ENCODE measurements at regions not wholly inside any gene's neighbourhood (a gene's known extent, or its start where the extent isn't known, plus 50 kb on each side); places are given as distances from the start of the nearest gene placed in this dataset.
"Not testable (repeated sequence)": the region's sequence is repeated elsewhere in the genome, so short reads cannot be mapped to it uniquely, and the experiment has no call there.

- intact Hi-C loops (cut with DNase I; ENCODE audit: low total_unique reads) = loop anchor here (10.0 kb wide), 1 partner anchor 1317 kb away; no protein-coding TSS in a partner anchor
- TF ChIP-seq CTCF (IDR thresholded peaks at IDR 0.05) = no peak
- peaks cover 0 to 7% (median 2%) of the 10 kb centered on the region in 4 donors for H3K4me1 ChIP-seq
- no peak overlapping the region for H3K27ac ChIP-seq
- H3K4me3 ChIP-seq = no peak overlapping the region
- DNase-seq = no peak
- H3K36me3 ChIP-seq = no peaks in the 10 kb centered on the region
- no peaks in the 10 kb centered on the region for H3K27me3 ChIP-seq
- H3K9me3 ChIP-seq = peaks cover 0 to 6% (median 0%) of the 10 kb centered on the region in 3 donors
Measured at GRCh38 chr15:95027981-95028380, 796.6 kb downstream of the MCTP2 start.

GRCh38 chr15:95032156-95032555 lies 800.8 kb downstream of the MCTP2 start:
- Histone ChIP-seq H3K36me3 (no peaks in the 10 kb centered on the region), H3K27me3 (no peaks in the 10 kb centered on the region), H3K4me1 (no peaks in the 10 kb centered on the region), H3K27ac (no peak overlapping the region), H3K4me3 (no peak overlapping the region), H3K9me3 (peaks cover 0 to 6% (median 0%) of the 10 kb centered on the region in 3 donors)
- intact Hi-C loops (cut with DNase I; ENCODE audit: low total_unique reads) = no loop called here
- TF ChIP-seq CTCF (IDR thresholded peaks at IDR 0.05) = no peak
- no peak for DNase-seq

- TF ChIP-seq CTCF (IDR thresholded peaks at IDR 0.05) = no peak
- Histone ChIP-seq H3K27ac (no peak overlapping the region), H3K4me1 (no peaks in the 10 kb centered on the region), H3K27me3 (no peaks in the 10 kb centered on the region), H3K36me3 (no peaks in the 10 kb centered on the region), H3K4me3 (no peak overlapping the region), H3K9me3 (peaks cover 0 to 12% (median 0%) of the 10 kb centered on the region in 3 donors)
- intact Hi-C loops (cut with DNase I; ENCODE audit: low total_unique reads) = no loop called here
- DNase-seq = no peak
Measured at GRCh38 chr15:95035106-95035505, 803.7 kb downstream of the MCTP2 start.

GRCh38 chr15:95041297-95041696 lies 809.9 kb downstream of the MCTP2 start:
- no peak for DNase-seq
- no peak overlapping the region for H3K27ac ChIP-seq
- no peaks in the 10 kb centered on the region for H3K36me3 ChIP-seq
- H3K4me3 ChIP-seq = no peak overlapping the region
- TF ChIP-seq CTCF (IDR thresholded peaks at IDR 0.05) = no peak
- H3K9me3 ChIP-seq = peaks cover 0 to 6% (median 0%) of the 10 kb centered on the region in 3 donors
- intact Hi-C loops (cut with DNase I; ENCODE audit: low total_unique reads) = no loop called here
- peaks cover 0 to 16% (median 0%) of the 10 kb centered on the region in 4 donors for H3K4me1 ChIP-seq
- H3K27me3 ChIP-seq = no peaks in the 10 kb centered on the region

- H3K27me3 ChIP-seq; H3K27ac ChIP-seq; intact Hi-C loops (cut with DNase I; ENCODE audit: low total_unique reads); H3K36me3 ChIP-seq; DNase-seq; H3K4me3 ChIP-seq: not testable (repeated sequence)
- peaks cover 0 to 11% (median 0%) of the 10 kb centered on the region in 3 donors for H3K9me3 ChIP-seq
- peaks cover 0 to 16% (median 0%) of the 10 kb centered on the region in 4 donors for H3K4me1 ChIP-seq
Measured at GRCh38 chr15:95043236-95043932, 812.0 kb downstream of the MCTP2 start.

GRCh38 chr15:95043933-95044313 lies 812.6 kb downstream of the MCTP2 start:
- H3K27me3 ChIP-seq = no peaks in the 10 kb centered on the region
- H3K27ac ChIP-seq = no peak overlapping the region
- no peak overlapping the region for H3K4me3 ChIP-seq
- no peak for TF ChIP-seq CTCF (IDR thresholded peaks at IDR 0.05)
- intact Hi-C loops (cut with DNase I; ENCODE audit: low total_unique reads) = no loop called here
- peaks cover 0 to 16% (median 0%) of the 10 kb centered on the region in 3 donors for H3K9me3 ChIP-seq
- DNase-seq = no peak
- no peaks in the 10 kb centered on the region for H3K36me3 ChIP-seq
- H3K4me1 ChIP-seq = peaks cover 0 to 16% (median 0%) of the 10 kb centered on the region in 4 donors
